H7 (cell line): ENCODE measurements at regions not wholly inside any gene's neighbourhood (a gene's known extent, or its start where the extent isn't known, plus 50 kb on each side); places are given as distances from the start of the nearest gene placed in this dataset.
"Not testable (repeated sequence)": the region's sequence is repeated elsewhere in the genome, so short reads cannot be mapped to it uniquely, and the experiment has no call there.

Experiments used
- DNase-seq: peaks from one replicate; pipeline ENCODE4 v3.0.0; 2012
- H3K27me3 ChIP-seq: 2 replicates; pipeline ENCODE4 v1.6.0; 2011; ENCODE audit warnings: mild to moderate bottlenecking, low read length; ENCODE audit not compliant: control insufficient read depth, insufficient read depth
- H3K36me3 ChIP-seq: replicated peaks from 2 replicates; pipeline ENCODE4 v1.5.1; 2011; ENCODE audit warnings: low read length; ENCODE audit not compliant: control insufficient read depth, insufficient read depth
- H3K4me3 ChIP-seq: 2 replicates; pipeline ENCODE4 v1.5.1; 2011; ENCODE audit warnings: low read depth, mild to moderate bottlenecking, control low read depth, low read length, moderate library complexity; ENCODE audit not compliant: insufficient read depth

DNA sequence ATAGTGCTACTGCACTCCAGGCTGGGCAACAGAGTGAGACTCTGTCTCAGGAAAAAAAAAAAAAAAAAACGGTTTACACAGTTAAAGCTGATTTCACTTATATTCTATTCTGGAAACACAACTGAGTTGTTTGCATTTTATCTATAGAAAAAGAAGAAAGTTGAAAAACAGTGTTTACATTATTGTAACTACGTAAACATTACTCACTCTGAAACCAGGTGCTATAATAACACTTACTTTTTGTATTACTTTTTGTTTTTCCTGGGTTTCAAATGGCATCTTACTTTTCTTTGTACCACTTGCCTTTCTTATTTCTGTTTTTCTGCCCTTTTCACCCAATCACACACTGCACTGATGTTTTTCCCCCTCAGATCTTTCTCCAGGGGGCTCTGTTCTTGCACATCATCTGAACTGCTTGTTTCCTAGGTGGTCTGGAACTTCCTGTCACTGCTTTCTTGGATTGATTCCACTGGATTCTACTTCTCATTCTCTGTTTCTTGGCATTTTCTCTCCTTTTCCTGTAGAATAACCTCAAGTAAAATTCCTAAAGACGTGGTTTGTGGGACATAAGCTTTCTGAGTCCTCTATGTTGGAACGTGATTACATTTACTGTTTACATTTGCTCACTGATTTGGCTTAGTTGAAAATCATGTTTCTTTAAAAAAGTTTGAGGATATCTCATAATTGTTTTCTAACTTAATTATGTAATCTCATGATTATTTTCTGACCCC is 142.1 kb downstream of the HS3ST3B1 start:
- Histone ChIP-seq H3K36me3 (no peaks in the 10 kb centered on the region), H3K27me3 (no peaks in the 10 kb centered on the region), H3K4me3 (no peak overlapping the region)
- DNase-seq: no peak

- Histone ChIP-seq H3K36me3 (no peaks in the 10 kb centered on the region), H3K27me3 (no peaks in the 10 kb centered on the region), H3K4me3 (no peak overlapping the region)
- no peak for DNase-seq
Measured at GRCh38 chr17:14437176-14437575, 136.3 kb downstream of the HS3ST3B1 start.

GRCh38 chr17:14436266-14436665 is 135.4 kb downstream of the HS3ST3B1 start:
- Histone ChIP-seq H3K4me3 (no peak overlapping the region), H3K36me3 (no peaks in the 10 kb centered on the region), H3K27me3 (no peaks in the 10 kb centered on the region)
- no peak for DNase-seq

DNA sequence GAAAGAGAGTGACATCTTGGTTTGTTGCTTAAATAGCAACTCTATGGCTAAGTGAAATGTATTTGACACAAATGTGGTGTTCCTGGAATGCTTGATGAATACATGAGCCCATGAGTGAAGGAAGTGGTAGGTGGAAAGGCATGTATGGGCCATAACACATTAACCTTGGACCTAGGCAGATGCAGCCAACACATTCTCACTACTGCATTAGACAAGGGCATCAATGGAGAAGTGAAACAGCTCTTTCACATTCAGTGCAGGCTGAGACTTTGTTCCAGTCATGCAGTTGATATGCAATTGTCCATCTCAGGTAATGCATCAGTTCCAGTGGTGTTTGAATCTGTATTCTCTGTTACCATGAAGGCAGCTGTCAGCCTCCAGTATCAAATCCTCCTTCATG is 133.6 kb downstream of the HS3ST3B1 start:
- no peaks in the 10 kb centered on the region for H3K36me3 ChIP-seq
- no peak for DNase-seq
- no peak overlapping the region for H3K4me3 ChIP-seq

DNA sequence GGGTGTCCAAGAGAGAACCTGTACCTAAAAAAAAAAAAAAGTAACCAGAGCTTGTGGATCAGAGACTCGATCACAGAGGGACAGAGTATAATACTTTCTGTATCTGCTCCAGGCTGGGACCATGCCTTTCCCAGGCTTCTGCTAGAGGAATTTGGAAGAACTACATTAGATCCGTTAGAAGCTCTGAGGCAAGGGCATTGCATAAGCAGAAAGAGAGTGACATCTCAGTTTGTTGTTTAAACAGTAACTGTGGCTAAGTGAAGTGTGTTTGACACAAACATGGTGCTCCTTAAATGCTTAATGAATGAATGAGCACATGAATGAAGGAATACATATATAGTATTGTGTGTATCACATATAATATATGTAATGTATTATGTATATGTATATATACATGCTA is 131.2 kb downstream of the HS3ST3B1 start:
- no peak overlapping the region for H3K4me3 ChIP-seq
- no peak for DNase-seq
- no peaks in the 10 kb centered on the region for H3K27me3 ChIP-seq
- H3K36me3 ChIP-seq: no peaks in the 10 kb centered on the region

More for the DNA sequence above, 133.6 kb downstream of the HS3ST3B1 start:
- no peaks in the 10 kb centered on the region for H3K27me3 ChIP-seq

DNA sequence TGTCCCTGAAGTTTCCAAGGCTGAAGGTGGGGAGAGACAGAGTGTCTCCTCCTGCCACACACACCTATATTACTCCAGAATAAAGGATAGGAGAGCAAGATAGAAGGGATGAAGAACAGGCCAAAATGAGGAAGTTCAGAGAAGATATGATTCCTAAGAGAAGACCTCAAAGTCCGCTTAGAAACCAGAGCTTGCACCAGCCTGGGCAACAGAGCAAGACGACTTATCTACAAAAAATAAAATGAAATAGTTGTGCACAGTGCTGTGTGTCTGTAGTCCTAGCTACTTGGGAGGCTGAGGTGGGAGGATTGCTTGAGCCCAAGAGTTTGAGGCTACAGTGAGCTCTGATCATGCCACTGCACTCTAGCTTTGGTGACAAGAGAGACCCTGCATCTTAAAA is 128.2 kb downstream of the HS3ST3B1 start:
- no peak overlapping the region for H3K4me3 ChIP-seq
- no peaks in the 10 kb centered on the region for H3K27me3 ChIP-seq

DNA sequence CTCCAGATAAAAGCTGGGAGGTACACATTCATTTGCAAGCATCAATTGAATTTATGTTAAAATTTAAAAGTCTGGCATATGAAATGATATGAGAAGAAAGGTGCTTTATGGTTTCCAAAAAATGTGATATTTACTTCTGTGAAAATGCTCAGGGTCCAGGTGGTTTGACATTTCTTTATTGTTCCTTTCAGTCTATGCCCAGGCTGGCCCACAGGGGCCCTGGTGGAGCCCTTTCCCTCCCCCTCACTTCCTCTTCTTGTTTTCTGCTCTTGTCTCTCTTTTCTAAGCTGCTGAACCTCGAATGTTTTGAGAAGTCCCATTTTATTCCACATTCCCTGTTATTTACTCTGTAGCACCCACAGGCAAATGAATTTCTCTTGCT is 127.8 kb downstream of the HS3ST3B1 start:
- peak; percentile 16 for DNase-seq

More for the DNA sequence above, 128.2 kb downstream of the HS3ST3B1 start:
- no peak for DNase-seq
- H3K36me3 ChIP-seq: no peaks in the 10 kb centered on the region

DNA sequence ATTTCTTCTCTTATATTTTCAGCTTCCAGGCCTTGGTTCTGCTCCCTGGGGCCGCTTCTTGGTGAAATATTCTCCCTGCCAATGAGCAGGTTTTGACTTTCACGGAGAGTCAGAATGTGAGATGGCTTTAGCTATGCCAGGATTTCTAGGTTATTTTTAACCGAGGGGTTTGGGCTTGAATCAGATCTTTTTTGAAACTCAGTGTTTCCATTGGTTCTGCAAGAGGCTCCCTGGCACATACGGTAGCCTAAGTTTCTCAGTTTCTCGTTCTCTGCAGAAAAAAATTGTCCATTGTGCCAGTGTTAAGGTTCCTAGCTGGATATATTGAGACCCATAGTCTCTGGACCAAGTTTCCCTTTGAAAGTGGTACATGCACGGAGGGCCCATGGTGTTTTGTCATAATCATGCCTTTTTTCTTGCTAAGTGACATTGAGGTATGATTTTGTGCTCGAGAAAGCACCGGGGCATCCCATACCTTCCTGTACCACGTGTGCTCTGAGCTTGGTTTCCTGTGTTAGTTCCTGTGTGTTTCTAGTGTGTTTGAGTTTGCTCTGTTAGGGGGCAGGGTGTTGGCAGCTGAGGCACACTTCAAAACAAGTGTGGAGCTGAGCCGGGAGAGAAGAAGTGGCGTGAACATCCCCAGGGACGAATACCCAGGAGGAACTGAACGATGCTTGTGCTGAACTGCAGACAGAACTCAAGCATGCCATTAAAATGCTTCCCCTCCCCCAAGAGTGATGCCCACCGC is 127.2 kb downstream of the HS3ST3B1 start:
- no peaks in the 10 kb centered on the region for H3K27me3 ChIP-seq

More for the DNA sequence above, 127.8 kb downstream of the HS3ST3B1 start:
- H3K4me3 ChIP-seq: no peak overlapping the region
- no peaks in the 10 kb centered on the region for H3K27me3 ChIP-seq
- H3K36me3 ChIP-seq: no peaks in the 10 kb centered on the region

DNA sequence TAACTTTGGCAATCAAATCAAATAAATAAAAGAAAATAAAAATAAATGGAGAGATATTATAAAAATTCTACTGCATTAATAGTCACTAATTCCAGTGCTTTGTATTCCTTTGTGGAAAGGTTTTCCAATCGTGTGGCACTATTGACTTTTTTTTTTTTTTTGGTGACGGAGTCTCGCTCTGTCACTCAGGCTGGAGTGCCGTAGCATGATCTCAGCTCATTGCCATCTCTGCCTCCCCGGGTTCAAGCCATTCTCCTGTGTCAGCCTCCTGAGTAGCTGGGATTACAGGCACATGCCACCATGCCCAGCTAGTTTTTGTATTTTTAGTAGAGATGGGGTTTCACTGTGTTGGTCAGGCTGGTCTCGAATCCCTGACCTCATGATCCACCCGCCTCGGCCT is 122.3 kb downstream of the HS3ST3B1 start:
- not testable (repeated sequence) for H3K4me3 ChIP-seq, H3K27me3 ChIP-seq, H3K36me3 ChIP-seq, DNase-seq

More for the DNA sequence above, 127.2 kb downstream of the HS3ST3B1 start:
- DNase-seq: no peak
- Histone ChIP-seq H3K4me3 (no peak overlapping the region), H3K36me3 (no peaks in the 10 kb centered on the region)

- no peaks in the 10 kb centered on the region for H3K27me3 ChIP-seq
- no peak for DNase-seq
- no peaks in the 10 kb centered on the region for H3K36me3 ChIP-seq
- H3K4me3 ChIP-seq: no peak overlapping the region
Measured at GRCh38 chr17:14417336-14417735, 116.5 kb downstream of the HS3ST3B1 start.

DNA sequence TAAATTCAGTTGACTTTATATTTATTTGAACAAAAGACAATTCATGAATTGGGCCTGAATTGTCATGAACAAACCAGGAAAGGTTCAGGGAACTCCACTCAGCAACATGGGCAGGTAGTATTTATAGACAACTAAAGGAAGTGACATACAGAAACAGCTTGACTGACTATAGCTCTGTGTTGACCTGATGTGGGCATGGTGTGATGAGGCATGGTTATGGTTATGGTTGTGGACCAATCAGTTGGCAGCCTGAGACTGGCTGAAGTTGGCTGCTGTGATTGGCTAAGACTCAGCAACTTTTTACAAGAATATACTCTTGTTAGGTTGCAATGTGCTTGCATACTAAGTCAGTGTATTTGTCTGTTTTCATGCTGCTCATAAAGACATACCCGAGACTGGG is 108.4 kb downstream of the HS3ST3B1 start:
- H3K4me3 ChIP-seq: no peak overlapping the region
- H3K27me3 ChIP-seq: no peaks in the 10 kb centered on the region
- no peak for DNase-seq
- no peaks in the 10 kb centered on the region for H3K36me3 ChIP-seq

- DNase-seq: no peak
- H3K4me3 ChIP-seq: no peak overlapping the region
- H3K27me3 ChIP-seq: no peaks in the 10 kb centered on the region
- no peaks in the 10 kb centered on the region for H3K36me3 ChIP-seq
Measured at GRCh38 chr17:14407541-14407940, 106.7 kb downstream of the HS3ST3B1 start.

DNA sequence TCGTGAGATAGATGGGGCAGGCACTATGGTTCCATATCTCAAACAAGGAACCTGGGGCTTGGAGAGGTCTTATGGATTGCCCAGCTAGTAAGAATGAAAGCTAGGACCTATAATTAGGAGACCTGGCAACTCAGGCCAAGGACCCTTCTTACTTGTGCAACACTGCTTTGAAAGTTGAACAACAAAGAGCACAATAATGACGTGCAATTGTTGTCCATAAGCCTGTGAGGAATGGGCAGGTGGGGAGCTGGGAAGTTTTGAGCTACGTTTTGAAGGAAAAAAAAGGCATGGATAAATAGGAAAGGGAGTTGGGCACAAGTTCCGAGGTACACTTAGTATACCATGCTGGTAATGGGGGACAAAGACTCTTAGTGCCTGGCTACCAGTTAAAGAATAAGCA is 104.3 kb downstream of the HS3ST3B1 start:
- no peaks in the 10 kb centered on the region for H3K36me3 ChIP-seq
- H3K27me3 ChIP-seq: no peaks in the 10 kb centered on the region
- no peak for DNase-seq
- no peak overlapping the region for H3K4me3 ChIP-seq
